NCI-H526 treated with DMSO at 0.1 percent for 48 hours (cell line): ENCODE measurements at regions not wholly inside any gene's neighbourhood (a gene's known extent, or its start where the extent isn't known, plus 50 kb on each side); places are given as distances from the start of the nearest gene placed in this dataset.
"Not testable (repeated sequence)": the region's sequence is repeated elsewhere in the genome, so short reads cannot be mapped to it uniquely, and the experiment has no call there.

Experiments
- DNase-seq: peaks from one replicate; lab custom pipeline; 2025; lab: John Stamatoyannopoulos, UW

- DNase-seq, result no peak
Observed at GRCh38 chr12:83361071-83361470, 674.4 kb downstream of the TMTC2 start.

GRCh38 chr12:83349907-83350611 is 663.4 kb downstream of the TMTC2 start:
- DNase-seq, result no peak

GRCh38 chr12:83346333-83346732 is 659.6 kb downstream of the TMTC2 start:
- DNase-seq, result no peak

GRCh38 chr12:83343767-83344166 is 657.1 kb downstream of the TMTC2 start:
- no peak for DNase-seq

GRCh38 chr12:83335748-83336147 is 649.0 kb downstream of the TMTC2 start:
- DNase-seq, result no peak

GRCh38 chr12:83326666-83327065 is 640.0 kb downstream of the TMTC2 start:
- no peak for DNase-seq

GRCh38 chr12:83323866-83324265 is 637.2 kb downstream of the TMTC2 start:
- DNase-seq, result no peak

GRCh38 chr12:83322809-83323208 is 636.1 kb downstream of the TMTC2 start:
- no peak for DNase-seq

GRCh38 chr12:83321971-83322370 is 635.3 kb downstream of the TMTC2 start:
- no peak for DNase-seq

- no peak for DNase-seq
Observed at GRCh38 chr12:83320350-83320749, 633.6 kb downstream of the TMTC2 start.

- DNase-seq, result no peak
Observed at GRCh38 chr12:83318386-83319098, 631.8 kb downstream of the TMTC2 start.

- DNase-seq, result no peak
Observed at GRCh38 chr12:83317595-83317994, 630.9 kb downstream of the TMTC2 start.

- DNase-seq, result no peak
Observed at GRCh38 chr12:83313827-83314226, 627.1 kb downstream of the TMTC2 start.

- no peak for DNase-seq
Observed at GRCh38 chr12:83313322-83313721, 626.6 kb downstream of the TMTC2 start.

GRCh38 chr12:83276904-83277303 is 590.2 kb downstream of the TMTC2 start:
- DNase-seq, result no peak

- no peak for DNase-seq
Observed at GRCh38 chr12:83271201-83271600, 584.5 kb downstream of the TMTC2 start.

- DNase-seq, result no peak
Observed at GRCh38 chr12:83265808-83266207, 579.1 kb downstream of the TMTC2 start.

- DNase-seq, result no peak
Observed at GRCh38 chr12:83261998-83262397, 575.3 kb downstream of the TMTC2 start.

GRCh38 chr12:83260126-83260525 is 573.4 kb downstream of the TMTC2 start:
- not testable (repeated sequence) for DNase-seq

GRCh38 chr12:83257726-83258125 is 571.0 kb downstream of the TMTC2 start:
- peak; percentile 46 for DNase-seq

GRCh38 chr12:83256562-83256961 is 569.9 kb downstream of the TMTC2 start:
- no peak for DNase-seq

GRCh38 chr12:83250866-83251265 is 564.2 kb downstream of the TMTC2 start:
- no peak for DNase-seq

- DNase-seq, result no peak
Observed at GRCh38 chr12:83245156-83245555, 558.5 kb downstream of the TMTC2 start.

GRCh38 chr12:83244001-83244400 is 557.3 kb downstream of the TMTC2 start:
- no peak for DNase-seq
